NCI-H2081 treated with DMSO at 0.1 percent for 48 hours (cell line): ENCODE measurements at regions not wholly inside any gene's neighbourhood (a gene's known extent, or its start where the extent isn't known, plus 50 kb on each side); places are given as distances from the start of the nearest gene placed in this dataset.

Source experiments
- DNase-seq: peaks from one replicate; lab custom pipeline; 2025; lab: John Stamatoyannopoulos, UW

DNA sequence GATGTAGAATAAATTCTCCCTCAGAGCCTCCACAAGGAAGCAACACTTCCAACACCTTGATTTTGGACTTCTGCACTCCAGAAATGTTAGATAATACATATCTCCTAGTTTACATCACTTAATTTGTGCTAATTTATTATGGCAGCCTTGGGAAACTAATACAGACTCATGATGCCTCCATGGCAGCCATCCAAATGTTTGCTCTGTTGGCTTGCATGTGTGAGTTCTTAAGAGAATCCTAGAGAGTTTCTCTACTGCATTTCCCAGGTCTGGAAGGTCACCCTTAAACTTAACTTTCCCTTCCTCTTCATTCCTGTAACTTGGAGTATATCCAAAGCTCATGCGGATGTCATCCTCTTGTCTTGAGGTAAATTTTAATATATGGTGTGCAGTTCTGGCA lies 956.1 kb downstream of the ADGRL3 start:
- DNase-seq, result no peak

- no peak for DNase-seq
Observed at GRCh38 chr4:62145276-62145675, 945.1 kb downstream of the ADGRL3 start.

GRCh38 chr4:62144431-62144830 lies 944.3 kb downstream of the ADGRL3 start:
- DNase-seq, result no peak

DNA sequence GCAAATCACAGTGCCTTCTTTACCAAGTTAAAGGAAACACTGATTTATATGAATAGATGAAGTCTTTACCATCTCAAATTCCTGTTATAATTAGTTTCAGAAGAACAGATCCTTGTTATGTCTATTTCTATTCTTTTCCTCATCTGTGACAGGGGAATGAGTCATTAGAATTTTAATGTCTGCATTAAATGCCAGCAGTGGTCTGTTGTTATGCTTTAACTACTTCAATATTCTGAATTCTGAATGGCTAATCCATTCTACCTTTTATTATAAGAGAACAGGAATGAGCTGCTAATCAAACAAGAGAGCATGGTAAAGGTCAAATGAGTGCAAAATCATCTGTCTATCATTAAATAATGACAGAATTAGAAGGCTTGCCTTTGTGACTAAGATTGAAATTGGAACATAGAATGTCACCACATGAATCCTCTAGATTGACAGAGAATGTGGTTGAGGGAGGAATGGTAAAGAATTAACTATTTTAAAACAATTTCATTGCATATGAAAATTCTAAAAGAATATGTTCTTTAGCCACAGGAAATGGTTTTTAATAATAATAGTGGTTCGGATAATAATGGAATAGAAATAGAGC lies 935.5 kb downstream of the ADGRL3 start:
- no peak for DNase-seq

GRCh38 chr4:62133977-62134376 lies 933.9 kb downstream of the ADGRL3 start:
- no peak for DNase-seq

- DNase-seq, result no peak
Observed at GRCh38 chr4:62133101-62133897, 933.2 kb downstream of the ADGRL3 start.

DNA sequence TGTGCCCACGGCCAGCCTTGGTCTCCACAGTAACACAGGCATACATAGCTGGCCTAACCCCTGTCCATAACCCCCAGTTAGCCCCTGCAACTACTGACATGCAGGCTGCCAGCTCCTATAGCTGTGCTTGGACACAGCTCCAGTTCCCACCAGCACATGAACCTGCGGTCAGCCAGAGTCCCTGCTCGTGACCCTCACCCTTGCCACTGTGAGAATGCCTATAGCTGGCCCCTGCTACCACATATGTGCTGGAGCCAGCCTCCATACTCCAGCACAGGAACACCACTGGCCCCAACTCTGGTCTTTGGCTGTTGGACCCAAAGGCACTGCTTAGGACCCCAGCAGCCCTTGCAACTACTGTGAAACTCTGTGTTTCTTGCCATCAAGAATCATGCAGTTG lies 930.9 kb downstream of the ADGRL3 start:
- DNase-seq, result no peak

- DNase-seq, result no peak
Observed at GRCh38 chr4:62130637-62131036, 930.5 kb downstream of the ADGRL3 start.

GRCh38 chr4:62130230-62130629 lies 930.1 kb downstream of the ADGRL3 start:
- DNase-seq, result no peak
